HPDE6-E6E7 (cell line): ENCODE measurements at regions not wholly inside any gene's neighbourhood (a gene's known extent, or its start where the extent isn't known, plus 50 kb on each side); places are given as distances from the start of the nearest gene placed in this dataset.
"Not testable (repeated sequence)": the region's sequence is repeated elsewhere in the genome, so short reads cannot be mapped to it uniquely, and the experiment has no call there.

Experiments
- DNase-seq: peaks from one replicate; pipeline ENCODE4 v3.0.0; 2011; ENCODE audit warnings: missing footprints; ENCODE audit errors: extremely low spot score

DNA sequence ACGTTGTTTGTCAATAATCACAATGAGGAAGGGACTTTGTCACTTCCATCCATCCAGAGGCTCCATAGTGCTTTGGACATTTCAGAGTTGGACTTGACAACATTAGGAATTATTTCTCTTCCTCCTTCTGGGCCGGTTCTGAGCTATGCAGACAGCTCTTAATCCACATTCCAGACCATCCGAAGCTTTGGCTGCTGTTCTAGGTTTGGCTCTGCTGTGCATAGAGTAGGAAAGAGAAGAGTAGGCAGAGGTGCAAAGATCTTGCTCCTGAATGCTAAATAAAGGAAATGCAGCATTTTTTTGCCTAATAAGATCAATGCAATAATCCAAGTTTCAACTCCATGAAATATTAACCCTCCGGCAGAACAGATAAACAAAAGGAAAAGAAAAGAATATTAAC is 216.3 kb upstream of the PRNP start:
- no peak for DNase-seq

DNA sequence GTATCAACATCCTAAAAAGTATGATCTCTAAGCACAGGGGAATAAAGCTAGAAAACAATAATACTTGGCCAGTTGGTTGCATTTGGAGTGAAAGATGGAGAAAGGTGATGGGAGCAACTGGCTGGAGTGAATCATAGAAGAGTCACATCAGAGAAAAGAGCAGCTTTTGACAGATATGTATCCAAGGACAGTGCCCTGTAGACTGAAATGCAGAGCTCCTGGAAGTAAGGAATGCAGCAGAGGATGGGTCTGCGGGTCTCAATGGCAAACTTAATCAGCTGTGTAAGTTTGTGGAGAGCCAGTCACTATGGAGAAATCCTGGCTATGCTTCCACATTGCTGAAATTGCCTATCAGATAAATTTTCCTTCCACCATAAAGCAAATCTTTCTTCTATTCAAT is 218.1 kb upstream of the PRNP start:
- DNase-seq = no peak

DNA sequence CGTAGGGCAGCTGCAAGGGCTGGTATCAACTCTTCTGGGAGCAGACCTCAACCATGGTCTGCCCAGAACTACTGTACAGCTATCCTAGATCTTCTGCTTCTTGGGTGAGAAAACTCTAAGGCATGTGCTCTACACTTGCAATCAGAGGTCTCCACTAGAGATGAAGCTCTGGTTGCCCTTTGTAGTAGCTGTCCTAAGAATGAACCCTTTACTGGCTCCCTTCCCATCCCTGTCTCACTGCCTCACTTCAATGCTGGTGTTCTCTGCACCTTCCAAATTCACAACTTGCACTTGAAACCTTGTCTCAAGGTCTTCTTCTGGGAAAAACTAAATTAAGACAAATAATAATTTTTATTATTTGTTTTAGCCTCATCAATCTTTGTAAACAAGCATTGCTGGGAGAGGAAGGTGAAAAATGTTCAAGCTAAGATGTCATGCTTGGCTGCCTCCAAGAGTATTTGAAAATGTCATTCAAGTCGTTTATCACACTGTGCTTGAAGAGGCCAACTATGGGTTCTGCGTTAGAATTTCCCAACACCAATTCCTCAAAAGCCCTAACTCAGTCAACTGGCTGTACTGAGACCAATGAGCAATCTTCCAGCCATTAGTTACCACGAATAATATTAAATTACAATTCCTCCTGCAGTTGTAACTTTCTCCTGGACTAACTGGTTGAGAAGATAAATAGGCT is 216.9 kb upstream of the ADRA1D start:
- no peak for DNase-seq

DNA sequence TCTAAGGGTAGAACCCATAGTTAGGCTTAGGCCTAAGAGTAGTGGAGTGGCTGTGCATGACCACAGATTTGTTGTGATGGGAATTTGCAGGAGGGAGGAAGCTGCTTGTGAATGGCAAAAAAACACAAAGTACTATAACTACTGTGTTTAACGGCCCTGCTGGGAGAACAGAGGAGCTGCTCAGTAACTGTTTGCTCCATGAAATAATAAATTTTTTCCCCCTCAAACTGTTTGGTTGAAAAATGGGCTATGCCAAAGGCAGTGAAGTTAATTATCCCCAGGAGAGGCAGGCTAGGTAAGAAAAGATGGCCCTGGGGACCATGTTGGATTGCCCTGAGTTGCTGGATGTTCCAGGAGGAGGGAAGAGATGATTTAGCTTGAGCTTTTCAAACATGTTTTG is 216.1 kb upstream of the ADRA1D start:
- DNase-seq = no peak

DNA sequence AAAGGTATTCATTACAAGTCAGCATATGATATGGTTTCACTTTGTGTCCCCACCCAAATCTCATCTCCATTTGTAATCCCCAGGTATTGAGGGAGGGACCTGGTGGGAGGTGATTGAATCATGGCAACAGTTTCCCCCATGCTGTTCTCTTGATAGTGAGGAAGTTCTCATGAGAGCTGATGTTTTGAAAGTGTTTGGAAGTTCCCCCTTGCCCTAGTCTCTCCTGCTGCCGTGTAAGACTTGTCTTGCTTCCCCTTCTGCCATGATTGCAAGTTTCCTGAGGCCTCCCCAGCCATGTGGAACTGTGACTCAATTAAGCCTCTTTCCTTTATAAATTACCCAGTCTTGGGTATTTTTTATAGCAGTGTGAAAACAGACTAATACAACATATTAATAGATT is 213.7 kb upstream of the ADRA1D start:
- not testable (repeated sequence) for DNase-seq

DNA sequence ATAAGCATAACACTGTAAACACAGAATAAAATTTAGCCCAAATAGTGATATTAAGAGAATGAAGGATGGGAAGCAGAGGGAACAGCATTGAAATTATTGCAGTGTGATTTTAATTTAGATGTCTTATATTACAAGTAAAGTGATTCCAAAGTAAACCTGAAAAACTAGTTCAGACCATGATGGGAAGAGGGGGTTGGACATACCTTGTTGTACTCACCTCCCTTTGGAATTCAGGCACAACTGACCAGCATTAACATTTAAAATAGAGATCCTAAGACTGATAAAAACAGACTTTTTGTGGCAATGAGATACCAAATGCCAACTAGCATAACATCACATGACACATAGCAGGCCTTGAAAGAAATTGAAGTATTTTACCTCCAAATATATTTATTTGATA is 210.0 kb upstream of the ADRA1D start:
- no peak for DNase-seq

DNA sequence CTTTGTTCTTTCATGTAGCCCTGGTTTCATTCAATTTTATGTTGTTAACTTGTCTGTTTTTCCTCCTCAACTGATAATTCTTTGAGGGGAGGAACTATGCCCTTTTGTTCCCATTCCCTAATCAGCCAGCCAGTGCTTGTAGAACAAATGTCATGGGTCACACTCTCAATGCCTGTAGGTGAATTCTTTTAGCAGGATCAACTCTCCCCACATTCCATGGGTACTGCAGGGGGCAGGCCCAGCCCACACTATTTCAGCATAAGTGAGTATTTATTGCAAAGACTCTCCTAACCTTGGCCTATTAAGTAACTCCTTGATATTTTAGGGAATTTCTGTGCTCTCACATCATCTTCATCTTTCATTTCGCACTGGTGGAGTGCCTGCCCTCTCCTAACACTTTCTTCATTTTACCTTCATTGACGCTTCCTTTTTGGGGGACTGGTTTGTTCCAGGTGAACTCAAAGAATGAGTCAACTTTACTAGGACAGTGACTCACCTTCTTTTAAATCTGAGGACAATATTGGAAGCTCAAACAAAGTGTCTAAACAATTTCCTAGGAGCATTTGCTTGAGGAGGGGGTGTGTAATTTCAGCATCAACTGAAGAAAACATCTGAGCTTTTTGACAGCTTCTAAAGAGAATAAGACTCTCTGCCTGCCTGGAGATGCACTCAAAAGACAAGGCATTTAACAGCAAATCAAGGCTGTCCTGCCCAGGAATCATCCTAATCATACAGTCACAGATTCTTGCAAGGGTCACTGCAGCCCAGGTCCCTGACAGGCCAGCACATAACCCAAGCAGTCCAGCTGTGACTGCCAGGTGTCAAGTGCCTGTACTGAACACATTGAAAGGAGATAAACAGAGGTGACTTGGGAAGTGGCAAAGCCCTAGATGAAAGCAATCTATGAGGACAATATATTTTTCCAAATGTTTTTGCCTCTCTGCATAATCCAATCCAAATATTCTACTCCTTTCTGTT is 208.8 kb upstream of the ADRA1D start:
- peak; percentile 45 for DNase-seq

DNA sequence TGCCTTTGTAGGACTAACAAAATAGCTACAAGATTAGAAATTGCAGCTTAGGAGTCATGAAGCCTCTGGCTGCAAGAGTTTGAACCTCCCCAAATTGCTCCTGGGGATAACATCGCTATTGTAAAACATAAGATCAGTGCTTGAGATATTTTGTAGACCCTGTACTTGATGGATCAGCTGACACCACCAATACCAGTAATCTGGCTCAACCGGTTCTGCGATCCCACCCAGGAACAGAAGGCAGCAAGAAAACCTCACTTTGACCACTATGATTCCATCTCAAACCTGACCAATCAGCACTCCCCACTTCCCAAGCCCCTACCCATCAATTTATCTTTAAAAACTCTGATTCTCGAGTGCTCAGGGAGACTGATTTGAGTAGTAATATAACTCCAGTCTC is 206.9 kb upstream of the ADRA1D start:
- no peak for DNase-seq

DNA sequence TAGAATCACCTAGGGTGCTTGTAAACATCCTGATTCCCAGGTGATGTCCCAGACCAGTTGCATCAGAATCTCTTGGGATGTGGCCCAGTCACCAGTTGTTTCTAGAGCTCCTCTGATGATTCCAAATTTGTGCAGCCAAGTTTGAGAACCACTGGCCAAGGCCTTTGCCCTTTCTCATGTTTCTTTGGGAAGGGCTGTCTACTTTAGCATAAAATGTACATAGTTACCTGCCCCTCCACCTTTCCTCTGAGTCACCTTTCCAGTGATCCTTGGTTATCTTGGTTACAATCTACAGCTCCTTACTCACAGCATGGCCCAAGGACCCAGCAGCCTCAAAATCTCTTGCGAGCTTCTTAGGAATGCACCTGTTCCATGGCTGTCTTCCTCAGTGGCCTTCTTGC is 206.2 kb upstream of the ADRA1D start:
- DNase-seq = peak; percentile 39

DNA sequence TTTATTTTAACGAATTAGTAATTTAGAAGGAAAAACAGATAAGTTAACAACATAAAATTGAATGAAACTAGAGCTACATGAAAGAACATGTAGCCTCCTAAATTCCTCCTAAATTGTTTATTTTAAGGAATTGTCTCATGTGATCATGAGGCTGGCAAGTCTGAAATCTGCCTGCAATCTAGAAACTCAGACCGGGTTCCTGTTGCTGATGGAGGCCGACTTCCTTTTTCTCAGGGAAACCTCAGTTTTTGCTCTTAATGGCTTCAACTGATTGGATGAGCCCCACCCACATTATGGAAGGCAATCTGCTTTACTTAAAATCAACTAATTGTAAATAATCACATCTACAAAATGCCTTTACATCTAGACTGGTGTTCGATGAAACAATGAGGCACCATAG is 205.0 kb upstream of the ADRA1D start:
- no peak for DNase-seq

DNA sequence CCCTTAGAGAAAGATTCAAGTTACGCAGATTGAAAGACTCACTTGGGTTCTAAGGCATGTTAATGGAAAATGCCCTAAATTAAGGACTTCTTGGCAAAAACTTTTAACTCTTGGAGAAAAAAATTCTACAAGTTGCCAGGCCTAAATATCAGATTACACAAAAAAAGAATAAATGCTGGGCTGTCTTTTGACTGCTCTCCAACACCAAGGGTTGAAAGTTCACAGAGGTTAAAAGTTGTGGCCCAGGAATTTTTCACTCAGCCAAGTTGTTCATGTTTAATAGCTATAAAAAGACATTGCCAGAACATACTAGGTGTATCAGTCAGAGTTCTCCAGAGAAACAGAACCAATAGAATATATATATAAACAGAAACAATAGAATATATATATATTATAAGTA is 204.3 kb upstream of the ADRA1D start:
- DNase-seq = no peak

DNA sequence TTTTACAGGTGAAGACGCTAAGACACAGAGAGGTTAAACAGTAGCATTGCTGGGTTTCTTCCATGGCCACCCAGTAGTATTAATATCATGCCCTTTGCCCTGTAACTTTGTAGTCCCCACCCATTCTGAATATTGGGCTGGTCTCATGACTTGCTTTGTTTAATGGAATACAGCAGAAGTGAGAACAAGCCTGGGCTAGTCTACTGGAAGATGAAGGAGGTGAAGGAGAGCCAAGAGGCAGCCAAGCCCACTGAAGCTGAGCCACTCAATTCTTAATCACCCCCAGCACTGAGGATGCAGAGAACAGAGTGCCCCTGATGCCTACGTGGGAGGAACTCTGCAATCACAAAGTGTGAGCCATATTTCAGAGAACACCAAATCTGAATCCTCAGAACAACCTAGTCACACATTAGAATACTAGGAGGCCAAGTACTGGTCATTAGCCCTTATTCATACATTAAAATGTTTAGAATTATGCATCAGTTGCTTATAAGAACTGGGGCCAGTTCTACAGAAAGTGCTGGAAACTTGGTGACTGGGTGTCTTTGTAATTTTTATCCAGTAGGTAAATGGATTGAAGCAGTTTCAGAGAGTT is 202.5 kb upstream of the ADRA1D start:
- peak; percentile 50 for DNase-seq

DNA sequence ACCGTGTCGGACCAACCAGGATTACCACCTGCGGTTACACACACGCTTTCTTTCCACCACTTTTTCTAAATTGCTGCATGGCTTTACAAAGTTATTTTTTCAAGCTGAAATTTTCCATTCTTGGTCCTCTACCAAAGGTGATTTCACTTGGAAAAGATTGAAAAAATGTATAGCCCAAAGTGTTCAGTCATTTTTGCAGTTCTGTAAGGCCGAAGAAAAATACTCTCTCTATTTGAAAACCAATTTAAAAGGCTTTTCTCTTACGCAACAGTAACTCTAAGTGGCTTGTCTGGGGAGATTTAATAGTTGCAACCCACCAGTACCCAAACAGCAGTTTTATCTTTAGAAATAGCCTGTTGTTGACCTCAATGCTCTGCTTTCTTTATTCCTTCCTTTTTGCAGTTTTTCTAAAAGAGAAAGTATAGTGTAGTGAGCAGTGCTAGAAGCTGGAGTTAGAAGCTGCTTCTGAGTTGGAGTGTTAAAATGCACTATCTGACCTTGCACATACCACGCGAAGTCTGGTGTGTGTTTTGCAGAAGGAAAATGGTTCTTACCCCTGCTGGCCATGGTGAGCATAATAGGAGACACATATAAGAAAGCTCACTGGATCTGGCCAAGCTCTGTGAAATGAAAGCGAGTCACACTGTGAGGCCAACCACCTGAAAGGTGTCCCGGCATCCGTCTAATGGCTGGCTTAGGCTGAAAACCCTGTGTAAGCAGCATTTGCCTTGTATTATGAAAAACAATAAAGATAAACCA is 201.0 kb upstream of the ADRA1D start:
- peak; percentile 29 for DNase-seq

DNA sequence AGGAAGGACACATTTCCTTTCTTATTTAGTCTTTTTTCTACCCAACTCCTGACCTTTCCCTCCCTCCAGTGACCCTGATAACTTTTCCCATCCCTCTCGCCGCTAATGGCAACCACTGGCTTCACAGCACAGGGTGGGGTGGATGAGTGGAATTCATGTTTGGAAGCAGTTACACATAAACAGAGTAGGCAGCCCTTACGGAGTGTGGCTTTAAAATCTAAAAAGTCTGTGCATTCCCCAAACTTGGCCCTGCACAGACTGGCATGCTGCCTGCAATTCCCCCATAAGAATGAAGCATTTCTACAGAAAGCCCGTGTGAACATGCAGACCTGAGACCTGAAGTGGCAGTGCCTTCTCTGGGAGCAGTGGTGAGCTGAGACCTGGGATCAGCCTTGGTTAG is 196.7 kb upstream of the ADRA1D start:
- no peak for DNase-seq

DNA sequence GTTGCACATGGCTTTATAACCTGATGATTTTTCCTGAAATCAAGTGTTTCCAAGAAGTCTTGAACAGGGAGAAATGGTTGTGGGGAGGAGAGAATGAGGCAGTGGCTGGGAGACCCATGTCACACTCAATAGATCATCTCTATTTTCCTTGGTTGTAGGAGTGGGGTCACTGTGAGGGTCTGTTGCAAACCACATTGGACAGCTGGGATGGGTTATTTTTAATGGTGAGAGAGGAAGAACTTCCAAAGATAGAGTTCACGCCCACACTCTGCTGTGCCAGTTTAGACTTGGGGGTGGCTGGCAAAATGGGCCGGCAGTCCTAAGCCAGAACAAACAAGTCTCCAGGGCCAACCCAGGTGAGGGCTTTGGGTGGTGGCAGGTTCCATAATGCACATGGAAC is 196.2 kb upstream of the ADRA1D start:
- no peak for DNase-seq

DNA sequence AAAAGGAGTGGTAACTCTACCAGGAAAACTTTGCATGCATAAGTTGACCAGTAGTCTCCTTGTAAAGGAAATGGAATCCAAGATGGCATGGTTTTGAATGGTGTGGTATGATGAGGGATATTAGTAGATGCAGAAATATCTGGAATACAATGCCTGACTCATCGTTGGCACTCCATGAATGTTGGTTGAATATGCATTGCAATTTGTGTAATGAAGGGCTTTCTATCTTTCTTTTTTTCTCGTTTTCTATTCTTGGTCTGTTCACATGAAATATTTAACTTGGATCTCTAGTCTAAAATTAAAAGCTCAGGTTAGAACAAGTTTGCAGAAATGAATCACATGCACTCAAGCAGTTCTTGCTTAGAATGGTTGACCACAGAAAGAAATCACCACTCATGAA is 195.3 kb upstream of the ADRA1D start:
- peak; percentile 85 for DNase-seq

DNA sequence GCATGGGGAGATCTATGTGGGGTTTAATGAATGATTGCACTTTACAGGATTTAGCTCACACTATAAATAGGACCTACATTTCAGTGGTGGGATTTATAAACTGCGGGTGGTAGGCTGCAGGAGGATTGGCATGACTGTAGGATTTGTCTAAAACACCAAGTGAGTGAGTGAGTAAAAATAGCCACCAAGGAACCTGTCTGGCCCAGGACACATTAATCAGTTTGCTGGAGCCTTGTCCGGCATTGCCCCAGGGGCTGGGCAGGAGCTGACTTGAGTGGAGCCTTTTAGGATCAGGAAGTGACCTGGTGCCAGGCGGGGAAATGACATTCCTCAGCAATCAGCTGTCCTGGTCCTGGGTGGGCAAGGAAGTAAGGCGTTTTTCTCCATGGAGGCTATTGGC is 193.9 kb upstream of the ADRA1D start:
- DNase-seq = peak; percentile 58

DNA sequence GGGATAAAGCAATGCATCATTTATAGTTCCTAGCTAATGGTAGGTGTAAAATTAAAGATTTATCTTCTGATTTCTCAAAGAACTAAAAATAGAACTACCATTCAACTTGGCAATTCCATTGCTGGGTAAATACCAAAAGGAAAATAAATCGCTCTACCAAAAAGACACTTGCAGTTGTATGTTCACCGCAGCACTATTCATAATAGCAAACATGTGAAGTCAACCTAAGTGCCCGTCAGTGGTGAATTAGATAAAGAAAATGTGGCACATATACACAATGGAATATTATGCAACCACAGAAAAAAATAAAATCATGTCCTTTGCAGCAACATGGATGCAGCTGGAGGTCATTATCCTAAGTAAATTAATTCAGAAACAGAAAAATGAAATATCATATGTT is 192.8 kb upstream of the ADRA1D start:
- no peak for DNase-seq

DNA sequence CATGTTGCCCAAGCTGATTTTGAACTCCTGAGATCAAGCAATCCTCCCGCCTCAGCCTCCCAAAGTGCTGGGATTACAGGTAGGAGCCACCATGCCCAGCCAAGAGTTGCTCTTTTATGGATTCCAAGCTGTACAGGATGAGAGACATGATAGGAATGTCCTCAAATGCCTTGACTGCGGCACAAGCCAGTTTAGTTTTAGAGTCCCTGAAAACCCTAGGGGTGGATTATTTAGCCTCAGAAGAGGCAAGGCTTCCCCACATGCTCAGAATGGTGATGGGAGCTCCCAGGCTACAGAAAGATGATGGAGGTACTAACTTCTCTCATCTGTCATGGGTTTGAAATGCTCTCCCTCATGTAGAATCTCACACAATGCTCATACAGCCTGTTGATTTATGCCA is 192.1 kb upstream of the ADRA1D start:
- DNase-seq = no peak

DNA sequence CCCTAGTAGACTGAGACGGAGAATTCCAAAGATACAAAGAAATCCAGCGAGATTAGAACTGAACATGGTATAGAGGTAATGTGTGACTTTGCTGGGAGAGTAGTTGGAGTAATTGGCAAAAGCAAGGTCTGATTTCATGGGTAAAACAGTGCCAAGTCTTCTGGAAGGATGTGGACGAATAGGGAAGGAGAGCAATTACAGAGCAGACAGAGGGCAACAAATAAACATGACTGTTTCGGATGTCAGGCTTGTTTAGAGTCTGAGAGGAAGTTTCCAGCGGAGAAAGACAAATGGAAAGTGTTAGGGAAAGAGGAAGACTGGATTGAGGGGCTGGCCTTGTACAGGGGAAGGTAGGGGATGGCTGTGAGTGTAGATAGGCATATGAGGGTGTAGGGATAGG is 190.4 kb upstream of the ADRA1D start:
- DNase-seq = no peak

DNA sequence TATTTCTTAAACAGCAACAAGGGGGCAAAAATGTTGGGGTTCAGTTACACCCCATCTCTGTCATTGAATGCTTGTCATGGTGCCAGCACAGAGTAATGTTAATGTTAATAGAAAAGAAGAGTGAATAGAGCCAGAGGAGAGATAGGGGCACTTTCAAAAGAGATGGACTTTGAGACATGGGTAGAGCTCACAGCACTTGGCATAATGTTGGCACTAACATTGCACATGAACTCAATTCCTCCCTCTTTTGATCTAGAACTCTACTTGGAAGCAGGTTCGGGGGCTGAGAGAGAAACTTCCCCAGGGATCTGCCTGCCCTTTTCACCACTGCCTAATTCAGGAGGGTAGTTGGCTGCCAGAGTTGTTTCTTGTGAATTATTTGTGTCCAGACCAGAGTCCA is 188.0 kb upstream of the ADRA1D start:
- no peak for DNase-seq
